ENCODE measurements at regions not wholly inside any gene's neighbourhood (a gene's known extent, or its start where the extent isn't known, plus 50 kb on each side); places are given as distances from the start of the nearest gene placed in this dataset.
"Not testable (repeated sequence)": the region's sequence is repeated elsewhere in the genome, so short reads cannot be mapped to it uniquely, and the experiment has no call there.

DNA sequence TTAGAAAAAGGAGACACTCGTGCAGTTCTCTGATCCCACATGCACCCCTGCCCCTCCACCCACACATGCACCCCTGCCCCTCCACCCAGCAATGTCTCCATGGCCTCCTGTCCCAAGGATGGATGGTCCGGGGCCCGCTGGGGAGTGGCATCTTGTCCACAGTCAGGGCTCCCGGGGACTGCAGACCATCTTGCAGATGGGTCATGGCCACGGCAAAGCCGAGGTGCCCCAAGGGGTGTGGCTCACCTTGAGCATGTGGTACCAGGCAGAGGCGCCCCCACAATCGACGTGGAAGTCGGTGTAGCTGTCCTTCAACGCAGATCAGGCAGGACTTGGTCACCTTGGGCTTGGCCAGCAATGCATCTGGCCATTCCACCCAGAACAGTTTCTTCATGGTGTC lies 216.7 kb downstream of the TUBA3C start:
- Histone ChIP-seq H3K4me1 (ENCODE audit: control insufficient read depth in 1 of 2, insufficient read depth in 2 of 2, low read length in 2 of 2) (no peaks in the 10 kb centered on the region), H3K36me3 (ENCODE audit: control insufficient read depth in 1 of 2, insufficient read depth in 2 of 2, low read length in 2 of 2) (no peaks in the 10 kb centered on the region), H3K27me3 (ENCODE audit: insufficient read depth, low read length) (no peaks in the 10 kb centered on the region), H3K9me2 (ENCODE audit: insufficient read depth) (no peaks in the 10 kb centered on the region), H3K4me3 (replicated peaks in 1 of 2; ENCODE audit: low read depth in 1 of 2, low read length in 2 of 2) (no peak overlapping the region), H3K9ac (ENCODE audit: low read length) (no peak overlapping the region), H3K9me3 (ENCODE audit: control insufficient read depth in 1 of 2, insufficient read depth in 1 of 2, low read depth in 1 of 2, low read length in 2 of 2) (peaks cover 4 to 14% of the 10 kb centered on the region in 2 experiments; a peak in 2 of 4 replicates), H2AFZ (ENCODE audit: low read depth, low read length, poor library complexity, severe bottlenecking) (no peak overlapping the region), H3K4me2 (ENCODE audit: low read length) (no peak overlapping the region), H3K79me2 (ENCODE audit: insufficient read depth, low read length) (no peaks in the 10 kb centered on the region), H4K20me1 (ENCODE audit: insufficient read depth) (no peaks in the 10 kb centered on the region), H3K27ac (ENCODE audit: low read depth, low read length) (no peak overlapping the region)
- TF ChIP-seq FOSL1 (IDR thresholded peaks at IDR 0.05; ENCODE audit: low read depth), result no peak
- TF ChIP-seq EZH2 (IDR thresholded peaks at IDR 0.05), result no peak
- TF ChIP-seq SIN3A (IDR thresholded peaks at IDR 0.05; ENCODE audit: low read depth), result no peak
- no peak for TF ChIP-seq EZH2phosphoT487 (IDR thresholded peaks at IDR 0.05; ENCODE audit: borderline replicate concordance)
- no peak for TF ChIP-seq TCF7L2 (IDR thresholded peaks at IDR 0.05; ENCODE audit: borderline replicate concordance, extremely low read depth, insufficient read depth, insufficient read length)
- TF ChIP-seq ZFX (IDR thresholded peaks at IDR 0.05), result no peak
- no peak for TF ChIP-seq CEBPB (IDR thresholded peaks at IDR 0.05; ENCODE audit: low read depth)
- TF ChIP-seq RAD21 (IDR thresholded peaks at IDR 0.05; ENCODE audit: low read depth), result no peak
- no peak for TF ChIP-seq JUND (IDR thresholded peaks at IDR 0.05)
- TF ChIP-seq CBX3 (IDR thresholded peaks at IDR 0.05; ENCODE audit: low read depth), result no peak
- no peak for TF ChIP-seq YY1 (IDR thresholded peaks at IDR 0.05; ENCODE audit: extremely low read depth, insufficient replicate concordance, low read depth, low read length)
- TF ChIP-seq ZNF274 (IDR thresholded peaks at IDR 0.05; ENCODE audit: low read depth, low read length), result no peak
- TF ChIP-seq, protein P1, sequence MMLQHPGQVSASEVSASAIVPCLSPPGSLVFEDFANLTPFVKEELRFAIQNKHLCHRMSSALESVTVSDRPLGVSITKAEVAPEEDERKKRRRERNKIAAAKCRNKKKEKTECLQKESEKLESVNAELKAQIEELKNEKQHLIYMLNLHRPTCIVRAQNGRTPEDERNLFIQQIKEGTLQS (IDR thresholded peaks at IDR 0.05), result no peak
- no peak for TF ChIP-seq SP1 (IDR thresholded peaks at IDR 0.05; ENCODE audit: low read depth)
- TF ChIP-seq POLR2A (IDR thresholded peaks at IDR 0.05; ENCODE audit: borderline replicate concordance, extremely low read depth, insufficient read depth, insufficient read length), result no peak
- DNase-seq (ENCODE audit: low read depth, low spot score), result no peak
- no peak for ATAC-seq
- POLR2A ChIA-PET, result no interaction called here
- no TSS peak for BruUV-seq (replicated peaks)
- intact Hi-C loops (cut with micrococcal nuclease), result no loop called here
- RAD21 ChIA-PET (ENCODE audit: low non-redundant PET in 1 of 2, low total read pairs in 2 of 2, uncharacterized antibody in 2 of 2, unreplicated experiment in 2 of 2), result no interaction called here
- CTCF ChIA-PET, result no interaction called here

DNA sequence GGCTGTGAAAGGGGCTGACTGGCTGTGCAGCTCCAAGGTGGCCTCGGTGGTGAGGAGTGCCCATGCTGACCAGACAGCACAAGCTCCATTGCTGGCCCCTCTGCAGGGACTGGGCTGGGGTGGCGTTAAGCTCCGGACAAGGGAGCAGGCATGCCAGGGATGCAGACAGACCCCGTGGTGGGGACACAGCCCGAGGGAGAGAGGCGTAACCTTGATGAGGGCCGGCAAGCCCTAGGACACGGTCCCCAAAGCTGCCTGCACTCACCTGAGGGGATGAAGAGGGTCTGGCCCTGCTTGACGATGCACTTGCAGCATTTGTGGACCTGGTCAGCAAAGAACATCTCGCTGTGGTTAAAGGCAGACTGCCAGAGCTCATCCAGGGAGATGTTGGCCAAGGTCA lies 217.9 kb downstream of the TUBA3C start:
- DNase-seq (ENCODE audit: low read depth, low spot score); H4K20me1 ChIP-seq (ENCODE audit: insufficient read depth); BruUV-seq (replicated peaks); CTCF ChIA-PET; H3K27me3 ChIP-seq (ENCODE audit: insufficient read depth, low read length); H3K9me2 ChIP-seq (ENCODE audit: insufficient read depth); H3K4me3 ChIP-seq (replicated peaks in 1 of 2; ENCODE audit: low read depth in 1 of 2, low read length in 2 of 2); ATAC-seq; intact Hi-C loops (cut with micrococcal nuclease); H2AFZ ChIP-seq (ENCODE audit: low read depth, low read length, poor library complexity, severe bottlenecking); H3K27ac ChIP-seq (ENCODE audit: low read depth, low read length); RAD21 ChIA-PET (ENCODE audit: low non-redundant PET in 1 of 2, low total read pairs in 2 of 2, uncharacterized antibody in 2 of 2, unreplicated experiment in 2 of 2); H3K9ac ChIP-seq (ENCODE audit: low read length); H3K4me2 ChIP-seq (ENCODE audit: low read length); H3K79me2 ChIP-seq (ENCODE audit: insufficient read depth, low read length); H3K4me1 ChIP-seq (ENCODE audit: control insufficient read depth in 1 of 2, insufficient read depth in 2 of 2, low read length in 2 of 2); POLR2A ChIA-PET; H3K36me3 ChIP-seq (ENCODE audit: control insufficient read depth in 1 of 2, insufficient read depth in 2 of 2, low read length in 2 of 2): not testable (repeated sequence)
- H3K9me3 ChIP-seq (ENCODE audit: control insufficient read depth in 1 of 2, insufficient read depth in 1 of 2, low read depth in 1 of 2, low read length in 2 of 2), result peaks cover 4 to 24% of the 10 kb centered on the region in 2 experiments; a peak in 2 of 4 replicates

Data from HCT116 (cell line).